PFSK-1 (cell line): ENCODE measurements at regions not wholly inside any gene's neighbourhood (a gene's known extent, or its start where the extent isn't known, plus 50 kb on each side); places are given as distances from the start of the nearest gene placed in this dataset.

Experiments used
- POLR2AphosphoS5 ChIP-seq: IDR thresholded peaks from 2 replicates; pipeline ENCODE4 v1.6.1; 2012; ENCODE audit warnings: low read depth, mild to moderate bottlenecking, control low read depth, low read length, moderate library complexity
- TAF1 ChIP-seq: IDR thresholded peaks from 2 replicates; pipeline ENCODE4 v1.6.1; 2012; ENCODE audit warnings: low read length, control low read depth, borderline replicate concordance; ENCODE audit not compliant: insufficient read depth

DNA sequence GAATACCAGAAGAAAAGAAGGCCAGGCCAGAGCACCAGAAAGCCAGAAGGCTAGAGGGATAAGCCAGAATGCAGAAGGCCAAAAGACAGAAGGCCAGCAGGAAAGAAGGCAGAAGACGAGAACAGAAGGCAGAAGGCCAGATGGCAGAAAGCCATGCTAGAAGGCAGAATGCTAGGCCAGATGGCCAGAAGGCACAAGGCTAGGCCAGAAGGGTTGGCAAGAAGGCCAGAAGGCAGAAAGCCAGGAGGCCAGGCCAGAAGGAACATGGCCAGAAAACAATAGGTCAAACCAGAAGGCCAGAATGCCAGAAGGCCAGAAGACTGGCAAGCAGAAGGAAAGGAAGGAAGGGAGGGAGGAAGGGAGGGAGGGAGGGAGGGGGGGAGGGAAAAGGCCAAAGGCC lies 188.8 kb downstream of the TUBA3C start:
- TF ChIP-seq POLR2AphosphoS5 = no peak
- TF ChIP-seq TAF1 = no peak
